ENCODE measurements at regions not wholly inside any gene's neighbourhood (a gene's known extent, or its start where the extent isn't known, plus 50 kb on each side); places are given as distances from the start of the nearest gene placed in this dataset.
"Not testable (repeated sequence)": the region's sequence is repeated elsewhere in the genome, so short reads cannot be mapped to it uniquely, and the experiment has no call there.

DNA sequence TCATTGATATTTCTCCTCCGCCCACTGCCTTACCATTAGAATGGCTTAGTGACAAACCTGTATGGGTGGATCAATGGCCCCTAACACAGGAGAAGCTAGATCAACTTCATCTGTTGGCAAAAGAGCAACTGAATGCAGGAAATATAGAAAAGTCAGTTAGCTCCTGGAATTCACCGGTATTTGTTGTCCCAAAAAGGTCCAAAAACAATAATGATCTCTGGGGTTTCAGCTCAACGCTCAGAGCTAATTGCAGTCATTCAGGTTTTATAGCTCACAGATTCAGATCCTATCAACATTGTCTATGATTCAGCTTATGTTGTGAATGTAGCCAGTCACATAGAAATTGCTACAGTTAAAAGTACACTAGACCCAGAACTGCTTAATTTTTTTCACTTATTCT is 124.0 kb upstream of the ZCCHC13 start:
- DNase-seq (ENCODE audit: low read depth in 3 of 3): no peak

DNA sequence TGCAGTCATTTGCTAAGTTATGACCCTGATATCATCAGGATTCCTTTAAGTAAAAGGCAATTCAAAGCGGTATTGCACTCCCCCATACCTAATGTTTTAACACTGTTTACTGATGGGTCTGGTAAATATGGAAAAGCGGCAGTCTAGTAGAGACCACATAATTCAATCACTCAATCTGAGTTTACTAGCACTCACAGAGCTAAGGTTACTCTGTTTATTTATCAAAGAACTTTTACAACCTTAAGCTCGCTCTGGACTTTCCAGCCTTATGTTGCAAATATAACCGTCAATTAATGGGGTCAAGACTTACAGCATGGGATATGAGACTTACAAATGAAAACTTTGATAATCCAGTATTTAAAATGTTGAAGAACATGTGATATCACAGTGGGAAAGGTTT is 124.5 kb upstream of the ZCCHC13 start:
- DNase-seq (ENCODE audit: low read depth in 3 of 3): no peak

DNA sequence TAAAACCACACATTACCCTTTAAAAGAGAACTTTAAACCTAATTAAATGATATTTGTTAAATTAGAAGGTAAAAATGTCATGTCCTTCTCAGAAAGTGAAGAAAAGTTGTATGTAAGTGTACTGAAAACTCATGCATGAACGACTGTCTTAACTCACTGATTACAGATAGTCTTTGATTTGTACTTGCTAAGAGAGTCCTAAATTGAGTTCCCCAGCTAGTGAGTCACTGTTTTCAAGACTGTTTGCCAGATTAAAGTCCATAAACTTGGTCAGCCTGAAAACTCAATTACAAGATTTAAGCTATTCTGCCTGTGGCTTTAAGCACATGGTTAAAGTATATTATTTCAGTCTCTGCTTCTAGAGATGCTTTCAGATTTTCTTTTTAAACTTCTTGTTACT is 124.9 kb upstream of the ZCCHC13 start:
- no peak for DNase-seq (ENCODE audit: low read depth in 3 of 3)

DNA sequence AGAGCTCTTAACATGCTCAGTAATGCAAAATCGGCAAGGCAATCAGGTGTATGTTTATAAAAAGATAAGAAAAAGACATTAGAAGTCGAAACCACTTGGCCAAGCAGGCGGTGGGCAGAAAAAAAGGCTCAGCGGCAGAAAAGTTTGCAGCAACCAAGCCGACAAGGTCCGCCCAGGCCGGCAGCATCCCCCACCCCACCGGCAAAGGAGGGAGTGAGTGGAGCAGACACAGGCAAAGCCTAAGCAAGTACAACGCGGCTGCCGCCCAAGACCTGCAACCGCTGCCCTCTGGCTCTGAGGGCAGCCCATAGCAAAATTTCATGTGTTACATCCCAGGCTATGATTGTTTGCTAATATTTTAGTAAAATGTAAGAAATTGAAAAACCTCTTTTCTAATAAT is 125.4 kb upstream of the ZCCHC13 start:
- DNase-seq (ENCODE audit: low read depth in 3 of 3): no peak

DNA sequence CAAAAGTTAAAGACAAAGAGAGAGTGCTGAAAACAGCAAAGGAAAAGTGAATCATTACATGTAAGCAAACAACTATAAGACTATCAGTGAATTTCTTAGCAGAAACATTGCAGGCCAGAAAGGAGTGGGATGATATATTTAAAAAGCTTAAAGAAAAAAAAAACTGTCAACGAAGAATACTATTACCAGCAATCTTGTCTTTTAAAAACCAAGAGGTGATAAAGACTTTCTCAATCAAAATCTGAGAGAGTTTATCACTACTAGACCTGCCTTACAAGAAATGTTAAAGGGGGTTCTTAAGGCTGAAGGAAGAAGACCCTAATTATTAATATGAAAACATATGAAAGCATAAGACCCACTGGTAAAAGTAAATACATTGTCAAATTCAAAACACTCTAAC is 132.5 kb upstream of the ZCCHC13 start:
- no peak for DNase-seq (ENCODE audit: low read depth in 3 of 3)

DNA sequence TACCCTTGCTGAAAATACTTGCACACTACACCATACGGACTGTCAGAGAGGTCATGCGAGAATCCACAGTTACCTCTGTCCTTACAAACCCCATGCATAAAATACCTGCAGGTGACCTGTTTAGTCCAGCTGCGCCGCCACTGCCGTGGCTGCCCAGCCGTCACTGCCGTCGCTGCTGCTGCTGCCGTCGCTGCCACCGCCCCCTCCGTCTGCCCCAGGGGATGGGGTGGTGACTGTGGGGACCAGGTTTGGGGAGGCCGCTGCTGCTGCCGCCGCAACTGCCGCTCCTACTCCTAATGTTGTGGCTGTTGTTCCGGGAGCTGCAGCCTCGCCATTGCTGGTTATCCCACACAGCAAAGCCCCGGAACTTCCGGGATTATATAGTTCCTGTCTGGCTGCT is 141.8 kb upstream of the ZCCHC13 start:
- no peak for DNase-seq (ENCODE audit: low read depth in 3 of 3)

DNA sequence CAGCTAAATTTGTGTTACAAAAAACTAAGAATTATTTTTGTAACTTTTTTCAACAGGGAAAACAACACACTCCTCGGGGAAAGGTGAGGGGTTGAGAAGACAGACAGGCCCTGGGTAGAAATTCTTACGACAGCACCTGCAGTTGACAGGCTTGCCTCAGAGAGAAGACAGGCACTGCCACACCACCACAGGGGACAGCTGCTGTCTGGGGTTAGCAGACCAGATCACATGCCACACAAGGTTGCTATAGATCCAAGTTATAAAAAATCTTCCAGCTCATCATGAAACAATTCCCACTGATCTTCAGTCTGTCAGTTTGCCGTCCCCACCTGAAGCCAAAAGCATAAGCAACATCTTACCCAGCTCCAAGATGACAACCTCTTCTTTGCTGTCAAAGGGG is 143.2 kb upstream of the ZCCHC13 start:
- DNase-seq (ENCODE audit: low read depth in 3 of 3): no peak

DNA sequence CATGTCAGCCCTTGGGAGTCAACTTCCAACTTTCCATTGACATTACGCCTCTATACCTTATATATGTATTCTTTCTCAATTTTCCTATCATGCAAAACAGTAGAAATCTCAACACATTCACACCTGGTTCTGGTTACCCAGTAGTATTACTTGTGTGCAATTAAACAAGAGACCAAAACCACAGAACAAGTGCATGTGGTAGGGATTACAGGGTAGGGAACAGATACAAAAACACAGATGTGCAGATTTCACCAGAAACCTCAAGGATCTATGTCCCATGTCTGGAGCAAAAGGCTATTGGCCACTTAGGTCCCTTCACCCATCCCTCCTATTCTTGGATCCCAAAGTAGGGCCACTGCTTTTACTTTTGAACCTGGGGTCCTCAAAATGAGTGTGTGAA is 143.6 kb upstream of the ZCCHC13 start:
- no peak for DNase-seq (ENCODE audit: low read depth in 3 of 3)

DNA sequence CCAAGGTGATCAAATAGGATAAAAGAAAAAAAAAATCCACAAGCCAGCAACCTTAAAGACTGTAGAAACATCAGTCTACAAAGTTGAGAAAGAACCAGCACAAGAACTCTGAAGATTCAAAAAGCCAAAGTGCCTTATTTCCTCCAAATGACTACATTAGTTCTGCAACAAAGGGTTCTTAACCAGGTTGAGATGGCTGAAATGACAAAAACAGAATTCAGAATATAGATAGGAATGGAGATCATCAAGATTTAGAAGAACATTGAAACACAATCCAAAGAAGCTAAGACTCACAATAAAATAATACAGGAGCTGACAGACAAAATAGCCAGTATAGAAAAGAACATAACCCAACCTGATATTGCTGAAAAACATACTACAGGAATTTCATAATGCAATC is 156.5 kb upstream of the ZCCHC13 start:
- no peak for DNase-seq (ENCODE audit: low read depth in 3 of 3)

DNA sequence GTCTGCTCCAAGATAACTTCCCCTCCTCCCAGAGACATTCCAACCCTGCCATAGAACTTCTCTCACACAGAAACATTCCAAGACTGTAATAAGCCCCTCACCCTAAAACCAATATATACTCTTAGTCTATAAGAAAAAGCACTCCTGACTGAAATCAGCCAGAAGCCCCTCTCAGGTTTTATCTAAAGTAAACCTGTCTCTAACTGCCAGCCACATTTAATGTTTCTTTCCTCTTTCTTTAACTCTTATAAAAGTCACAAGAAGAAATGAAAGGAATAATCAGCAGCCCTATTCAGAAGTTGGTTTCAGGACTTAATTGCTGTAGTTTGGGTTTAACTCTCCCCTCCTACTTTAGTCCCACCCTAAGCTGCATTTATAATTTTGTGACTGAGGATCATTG is 165.0 kb upstream of the ZCCHC13 start:
- no peak for DNase-seq (ENCODE audit: low read depth in 3 of 3)

DNA sequence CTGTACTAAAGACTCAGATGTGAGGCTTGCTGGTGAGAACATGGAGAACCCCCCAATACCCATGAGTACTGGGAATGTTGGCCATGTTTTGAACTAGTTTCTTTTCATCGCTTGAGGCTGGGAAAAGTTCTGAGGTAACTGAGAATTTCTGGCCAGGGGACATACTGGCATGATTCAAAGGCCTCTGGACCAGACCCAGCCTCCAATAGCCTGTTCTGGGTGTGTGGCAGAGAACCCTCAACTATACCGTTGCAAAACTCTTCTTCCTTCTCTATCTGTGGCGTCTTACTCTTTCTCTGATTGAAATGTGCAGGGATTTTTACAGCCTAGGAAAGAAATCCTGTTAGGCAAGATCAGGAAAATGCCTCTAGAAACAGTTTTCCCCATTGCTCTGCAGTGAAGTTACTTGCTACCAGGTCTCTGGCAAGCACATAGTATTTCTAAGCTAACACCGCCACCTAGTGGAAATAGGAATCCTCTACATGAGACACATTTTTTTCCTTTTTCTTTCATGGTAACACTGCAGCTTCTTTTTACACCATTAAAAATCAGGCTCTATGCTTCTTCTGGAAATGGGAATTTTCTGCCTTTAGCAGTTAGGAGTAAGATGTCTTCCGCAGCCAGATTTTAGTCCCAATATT is 170.7 kb upstream of the ZCCHC13 start:
- no peak for DNase-seq (ENCODE audit: low read depth in 3 of 3)

DNA sequence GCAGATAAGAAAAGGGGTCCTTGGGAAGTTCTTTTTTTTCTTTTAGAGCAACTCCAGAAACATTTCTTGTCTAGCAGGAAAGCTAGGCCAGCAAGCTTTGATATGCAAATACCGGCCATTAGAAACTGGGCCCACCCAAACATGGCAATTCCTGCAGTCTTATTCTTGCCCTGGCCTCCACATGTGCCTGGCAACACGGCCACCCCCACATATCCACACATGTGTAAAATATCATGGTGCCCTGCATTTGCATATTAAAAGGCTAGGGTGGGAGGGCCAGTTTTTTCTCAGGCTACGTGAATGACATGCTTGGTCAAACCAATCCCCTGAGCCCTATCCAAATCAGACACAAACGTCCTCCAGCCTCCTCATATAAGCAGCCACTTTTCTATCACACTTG is 171.7 kb upstream of the ZCCHC13 start:
- no peak for DNase-seq (ENCODE audit: low read depth in 3 of 3)

DNA sequence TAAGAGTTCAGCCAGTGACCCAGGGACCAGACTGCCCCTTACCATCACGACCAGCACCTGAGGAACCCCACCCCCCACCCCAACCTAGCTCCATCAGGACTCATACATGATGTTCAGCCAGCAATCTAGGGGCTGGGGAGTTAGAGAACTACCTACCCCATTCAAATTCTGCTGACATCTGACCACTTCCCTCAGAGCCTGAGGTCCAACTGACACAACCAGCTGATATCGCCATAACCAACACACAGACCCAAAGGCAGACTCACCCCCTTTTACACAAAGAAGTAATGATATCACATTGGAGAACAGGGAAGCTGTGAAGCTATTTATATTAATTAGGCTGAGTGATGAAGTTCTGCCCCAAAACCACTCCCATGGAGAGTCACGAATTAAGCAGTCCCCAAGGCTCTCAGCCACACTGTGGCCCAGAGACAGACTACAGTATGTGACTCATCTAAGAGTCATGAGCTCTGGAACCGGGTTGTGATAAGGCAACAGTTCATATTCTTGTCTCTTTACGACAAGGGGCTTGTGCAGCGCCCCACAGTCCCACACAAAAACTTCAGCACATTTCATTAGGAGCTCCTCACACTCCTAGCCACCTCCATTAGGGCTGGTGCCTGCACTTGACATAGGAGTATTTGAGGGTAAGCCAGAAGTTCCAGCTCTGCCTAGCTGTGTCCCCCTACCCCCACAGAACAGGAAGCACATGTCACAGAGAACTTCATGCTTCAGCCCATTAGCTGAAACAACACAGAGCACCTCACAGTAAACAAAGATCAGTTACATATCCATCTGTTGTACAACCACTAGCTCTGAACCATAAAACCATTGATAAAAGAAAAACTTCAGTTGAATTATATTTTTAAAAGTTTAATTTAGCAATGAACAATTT is 184.7 kb upstream of the ZCCHC13 start:
- no peak for DNase-seq (ENCODE audit: low read depth in 3 of 3)

DNA sequence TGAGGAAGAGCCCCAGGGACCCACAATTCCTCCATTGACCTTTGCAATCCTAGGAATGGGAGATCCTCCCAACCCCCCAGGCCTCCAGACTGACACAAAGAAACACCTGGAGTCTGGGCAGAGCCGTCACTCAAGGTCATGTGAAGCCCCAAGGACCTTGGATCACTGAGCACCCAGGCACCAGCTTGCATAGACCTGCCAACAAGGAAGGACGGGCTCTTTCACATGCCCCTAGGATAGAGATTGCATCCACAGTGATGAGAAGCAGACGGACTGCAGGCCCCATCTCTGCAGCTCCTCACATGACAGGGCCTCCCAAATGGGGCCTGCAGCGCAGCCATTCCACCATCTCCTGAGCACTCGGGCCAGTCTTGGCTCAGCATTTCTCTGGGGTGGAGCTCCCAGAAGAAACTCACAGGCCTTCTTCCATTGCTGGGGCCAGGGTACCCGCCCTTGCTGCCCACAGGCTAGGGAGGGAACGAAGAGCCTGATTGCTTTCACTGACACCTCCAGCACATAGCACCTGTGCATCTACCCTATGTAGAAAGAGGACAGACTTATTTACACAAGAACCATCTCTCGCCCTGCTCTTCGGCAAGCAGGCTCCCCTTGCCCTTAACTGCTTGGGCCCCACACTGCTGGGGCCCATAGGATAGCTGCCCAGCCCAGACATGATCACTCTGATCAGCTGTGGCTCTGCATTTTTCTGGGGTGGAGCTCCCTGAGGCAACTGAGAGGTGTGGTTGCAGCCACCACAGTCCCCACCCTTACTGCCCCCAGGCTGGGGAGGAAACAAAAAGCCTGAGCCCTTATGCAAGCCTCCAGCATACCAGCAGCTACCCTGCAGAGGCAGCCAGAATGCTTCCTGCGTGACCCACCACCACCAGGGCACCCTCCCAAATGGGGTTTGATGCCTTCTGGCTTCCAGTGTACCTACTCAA is 185.7 kb upstream of the ZCCHC13 start:
- no peak for DNase-seq (ENCODE audit: low read depth in 3 of 3)

DNA sequence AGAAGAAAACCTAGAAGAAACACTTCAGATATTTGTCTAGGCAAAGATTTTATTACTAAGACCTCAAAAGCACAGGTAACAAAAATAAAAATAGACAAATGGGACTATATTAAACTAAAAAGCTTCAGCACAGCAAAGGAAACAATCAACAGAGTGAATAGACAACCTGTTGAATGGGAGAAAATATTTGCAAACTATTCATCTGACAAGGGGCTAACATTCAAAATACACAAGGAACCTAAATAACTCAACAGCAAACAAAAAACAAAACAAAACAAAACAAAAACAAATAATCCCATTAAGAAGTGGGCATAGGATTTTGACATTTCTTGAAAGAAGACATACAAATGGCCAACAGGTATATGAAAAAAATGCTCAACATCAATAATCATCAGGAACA is 192.7 kb upstream of the ZCCHC13 start:
- DNase-seq (ENCODE audit: low read depth in 3 of 3): no peak

DNA sequence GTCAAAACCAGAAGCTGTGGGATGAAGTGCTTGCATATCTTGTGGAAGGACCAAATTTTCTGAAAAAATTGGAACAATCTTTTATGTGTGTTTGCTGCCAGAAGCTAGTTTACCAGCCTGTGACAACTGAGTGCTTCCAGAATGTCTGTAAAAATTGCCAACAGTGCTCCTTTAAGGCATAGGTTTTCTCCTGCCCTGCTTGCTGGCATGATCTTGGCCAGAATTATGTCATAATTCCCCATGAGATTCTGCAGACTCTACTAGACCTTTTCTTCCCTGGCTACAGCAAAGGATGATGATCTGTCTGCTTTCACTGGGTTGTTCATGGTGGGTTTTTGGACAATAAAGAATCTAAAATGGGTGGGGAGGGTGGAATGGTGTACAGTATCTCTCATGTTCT is 196.3 kb upstream of the ZCCHC13 start:
- no peak for DNase-seq (ENCODE audit: low read depth in 3 of 3)

DNA sequence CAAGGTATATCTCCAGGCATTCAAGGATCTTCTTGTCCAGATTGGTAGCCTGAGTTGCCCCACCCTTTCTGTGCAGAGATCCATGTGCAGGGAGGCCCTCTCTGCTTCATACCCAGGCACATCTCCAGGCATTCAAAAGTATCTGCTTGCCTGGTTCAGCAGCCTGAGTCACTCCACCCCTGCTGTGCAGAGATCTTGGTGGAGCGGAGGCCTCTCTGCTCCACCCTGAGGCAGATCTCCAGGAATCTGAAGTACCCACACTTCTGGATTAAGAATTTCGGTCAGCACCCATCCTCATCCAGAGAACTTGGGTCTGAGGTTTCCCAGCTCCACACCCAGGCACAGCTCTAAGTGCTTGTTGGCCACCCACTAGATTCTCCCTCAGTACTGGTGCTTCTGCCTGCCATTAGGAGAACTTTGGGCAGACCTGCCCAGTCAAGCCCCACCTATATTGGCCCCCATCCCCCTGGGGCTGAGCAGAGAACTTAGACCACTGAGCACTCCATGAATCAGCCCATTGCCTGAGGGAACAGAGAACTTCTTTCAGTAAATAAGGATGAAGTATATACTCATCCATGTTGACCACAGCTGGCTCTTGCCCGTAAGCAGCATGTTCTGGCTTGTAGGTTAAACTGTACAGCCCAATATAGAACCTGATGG is 199.5 kb upstream of the ZCCHC13 start:
- no peak for DNase-seq (ENCODE audit: low read depth in 3 of 3)

DNA sequence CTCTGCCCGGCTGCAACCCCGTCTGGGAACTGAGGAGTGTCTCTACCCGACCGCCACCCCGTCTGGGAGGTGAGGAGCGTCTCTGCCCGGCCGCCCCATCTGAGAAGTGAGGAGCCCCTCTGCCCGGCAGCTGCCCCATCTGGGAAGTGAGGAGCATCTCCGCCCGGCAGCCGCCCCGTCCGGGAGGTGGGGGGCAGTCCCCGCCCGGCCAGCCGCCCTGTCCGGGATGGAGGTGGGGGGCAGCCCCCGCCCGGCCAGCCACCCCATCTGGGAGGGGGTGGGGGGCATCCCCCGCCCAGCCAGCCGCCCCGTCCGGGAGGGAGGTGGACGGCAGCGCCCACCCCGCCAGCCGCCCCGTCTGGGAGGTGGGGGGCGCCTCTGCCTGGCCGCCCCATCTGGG is 205.6 kb upstream of the ZCCHC13 start:
- not testable (repeated sequence) for DNase-seq (ENCODE audit: low read depth in 3 of 3)

DNA sequence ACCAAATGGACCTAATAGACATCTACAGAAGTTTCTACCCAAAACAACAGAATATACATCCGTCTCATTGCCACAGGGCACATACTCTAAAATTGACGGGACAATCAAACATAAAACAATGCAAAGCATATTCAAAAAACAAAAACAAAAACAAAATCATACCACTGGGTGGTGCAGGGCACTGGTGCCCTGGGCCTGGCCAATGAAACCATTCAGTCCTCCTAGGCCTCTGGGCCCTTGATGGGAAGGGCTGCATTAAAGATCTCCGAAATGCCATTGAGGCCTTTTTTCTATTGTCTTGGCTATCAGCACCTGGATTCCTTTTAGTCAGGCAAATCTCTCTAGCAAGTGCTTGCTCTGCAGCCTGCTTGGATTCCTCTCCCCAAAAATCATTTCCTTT is 213.9 kb upstream of the ZCCHC13 start:
- no peak for DNase-seq (ENCODE audit: low read depth in 3 of 3)

DNA sequence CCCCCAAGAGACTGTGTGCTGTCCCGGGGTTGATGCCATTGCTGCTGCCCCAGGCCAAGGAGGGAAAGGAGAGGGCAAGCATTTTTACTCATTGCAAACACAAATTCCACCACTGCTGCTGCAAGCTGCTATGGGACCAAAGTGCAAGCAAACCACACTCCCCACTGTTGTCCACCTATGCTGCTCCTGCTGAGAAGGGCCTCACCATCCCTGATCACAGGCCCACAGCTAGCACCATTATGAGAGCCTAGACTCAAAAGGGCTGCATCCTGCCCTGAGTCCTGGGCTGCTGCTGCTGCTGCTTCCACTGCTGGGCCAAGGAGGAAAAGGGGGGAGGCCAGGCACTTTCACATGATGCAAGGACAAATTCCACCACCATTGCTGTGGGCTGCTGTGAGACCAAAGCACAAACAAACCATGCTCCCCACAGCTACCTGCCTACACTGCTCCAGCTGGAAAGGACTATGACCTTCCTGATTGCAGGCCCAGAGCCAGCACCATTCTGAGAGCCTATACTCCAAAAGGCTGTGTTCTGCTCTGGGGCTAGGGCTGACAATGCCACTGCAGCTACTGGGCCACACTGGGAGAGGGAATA is 218.2 kb upstream of the ZCCHC13 start:
- DNase-seq (ENCODE audit: low read depth in 3 of 3): no peak

DNA sequence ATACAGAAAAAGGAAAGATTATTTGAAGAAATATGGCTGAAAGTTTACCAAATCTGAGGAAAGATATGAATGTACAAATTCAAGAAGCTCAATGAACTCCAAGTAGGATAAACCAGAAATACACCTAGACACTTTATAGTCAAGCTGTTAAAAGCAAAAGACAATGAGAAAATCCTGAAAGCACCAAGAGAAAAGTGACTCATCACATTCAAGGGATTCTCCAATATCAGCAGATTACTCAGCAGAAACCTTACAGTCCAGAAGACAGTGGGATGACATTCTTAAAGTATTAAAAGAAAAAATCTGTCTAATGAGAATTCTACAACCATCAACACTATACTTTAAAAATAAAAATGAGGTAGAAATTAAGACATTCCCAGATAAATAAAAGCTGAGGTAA is 223.8 kb upstream of the ZCCHC13 start:
- DNase-seq (ENCODE audit: low read depth in 3 of 3): no peak
